Inflammatory macrophage treated with lipopolysaccharide for 1 hour (primary cell): ENCODE measurements at regions not wholly inside any gene's neighbourhood (a gene's known extent, or its start where the extent isn't known, plus 50 kb on each side); places are given as distances from the start of the nearest gene placed in this dataset.

ENCODE experiments used
- DNase-seq, 2 donors: peaks; one replicate each; pipeline ENCODE4 v3.0.0-alpha.2; 2020 to 2022

GRCh38 chr5:8870349-8870958 is 675.4 kb downstream of the SEMA5A start:
- DNase-seq: no peak

GRCh38 chr5:8870959-8871355 is 674.9 kb downstream of the SEMA5A start:
- no peak for DNase-seq

- DNase-seq: no peak
Measured at GRCh38 chr5:8871446-8871845, 674.4 kb downstream of the SEMA5A start.

GRCh38 chr5:8875722-8876121 is 670.2 kb downstream of the SEMA5A start:
- no peak for DNase-seq

GRCh38 chr5:8879248-8879647 is 666.6 kb downstream of the SEMA5A start:
- no peak for DNase-seq

- no peak for DNase-seq
Measured at GRCh38 chr5:8884029-8884428, 661.8 kb downstream of the SEMA5A start.

- DNase-seq: no peak
Measured at GRCh38 chr5:8892926-8893325, 652.9 kb downstream of the SEMA5A start.

- DNase-seq: no peak
Measured at GRCh38 chr5:8894031-8894430, 651.8 kb downstream of the SEMA5A start.

- no peak for DNase-seq
Measured at GRCh38 chr5:8895062-8895461, 650.8 kb downstream of the SEMA5A start.

GRCh38 chr5:8895599-8895998 is 650.3 kb downstream of the SEMA5A start:
- no peak for DNase-seq

GRCh38 chr5:8897316-8897715 is 648.6 kb downstream of the SEMA5A start:
- no peak for DNase-seq

- DNase-seq: no peak
Measured at GRCh38 chr5:8905021-8905420, 640.9 kb downstream of the SEMA5A start.

GRCh38 chr5:8906303-8906967 is 639.4 kb downstream of the SEMA5A start:
- no peak for DNase-seq

- no peak for DNase-seq
Measured at GRCh38 chr5:8907168-8907868, 638.6 kb downstream of the SEMA5A start.

- DNase-seq: peak in 1 of 2 donors; percentile 54
Measured at GRCh38 chr5:8908055-8908683, 637.7 kb downstream of the SEMA5A start.

GRCh38 chr5:8912106-8912505 is 633.8 kb downstream of the SEMA5A start:
- no peak for DNase-seq

- DNase-seq: no peak
Measured at GRCh38 chr5:8913522-8913921, 632.4 kb downstream of the SEMA5A start.

- DNase-seq: no peak
Measured at GRCh38 chr5:8919096-8919495, 626.8 kb downstream of the SEMA5A start.

- no peak for DNase-seq
Measured at GRCh38 chr5:8923526-8923925, 622.3 kb downstream of the SEMA5A start.

- DNase-seq: no peak
Measured at GRCh38 chr5:8924054-8924793, 621.7 kb downstream of the SEMA5A start.

- DNase-seq: no peak
Measured at GRCh38 chr5:8930021-8930420, 615.9 kb downstream of the SEMA5A start.

- DNase-seq: no peak
Measured at GRCh38 chr5:8934455-8934854, 611.4 kb downstream of the SEMA5A start.

GRCh38 chr5:8940934-8941333 is 604.9 kb downstream of the SEMA5A start:
- DNase-seq: no peak
